Suprapubic skin (tissue), 4 donors: ENCODE measurements at regions not wholly inside any gene's neighbourhood (a gene's known extent, or its start where the extent isn't known, plus 50 kb on each side); places are given as distances from the start of the nearest gene placed in this dataset.

ENCODE experiments used
- DNase-seq, 2 donors: peaks; one replicate each; pipeline ENCODE4 v3.0.0-alpha.2; 2019; ENCODE audit warnings: low spot score in 2 of 2
- H3K27ac ChIP-seq: fragments of 200-600 bp; sonication (generic); one replicate; pipeline ENCODE4 v1.5.1; 2019
- H3K27me3 ChIP-seq: fragments of 200-600 bp; sonication (generic); one replicate; pipeline ENCODE4 v1.5.1; 2019
- H3K36me3 ChIP-seq: fragments of 200-600 bp; sonication (generic); one replicate; pipeline ENCODE4 v1.5.1; 2019
- H3K4me1 ChIP-seq: fragments of 200-600 bp; sonication (generic); one replicate; pipeline ENCODE4 v1.5.1; 2019
- H3K4me3 ChIP-seq: fragments of 200-600 bp; sonication (generic); one replicate; pipeline ENCODE4 v1.5.1; 2019; ENCODE audit warnings: mild to moderate bottlenecking
- H3K9me3 ChIP-seq: fragments of 200-600 bp; sonication (generic); one replicate; pipeline ENCODE4 v1.5.1; 2019
- CTCF ChIP-seq, 2 donors: fragments of 200-600 bp in 1 of 2; fragments of 450-650 bp in 1 of 2; sonication (generic) in 1 of 2; IDR thresholded peaks; one replicate each; pipeline ENCODE4 v1.5.1; 2016 to 2019; ENCODE audit warnings: antibody characterized with exemption in 2 of 2, mild to moderate bottlenecking in 1 of 2, moderate library complexity in 1 of 2
- EP300 ChIP-seq: sonication (generic); formaldehyde crosslinking; IDR thresholded peaks from one replicate; pipeline ENCODE4 v1.6.1; 2017; ENCODE audit warnings: antibody characterized with exemption
- POLR2A ChIP-seq, 2 donors: fragments of 450-650 bp; IDR thresholded peaks; one replicate each; pipeline ENCODE4 v1.6.1; 2017; ENCODE audit warnings: antibody characterized with exemption in 2 of 2, mild to moderate bottlenecking in 2 of 2, moderate library complexity in 2 of 2
- POLR2AphosphoS5 ChIP-seq, 3 donors: sonication (generic); formaldehyde crosslinking; IDR thresholded peaks; one replicate each; pipeline ENCODE4 v1.6.1; 2017; ENCODE audit warnings: antibody characterized with exemption in 3 of 3
- WGBS: methylation state at CpG from one replicate; pipeline ENCODE4 v1.1.5; 2018; 5-methylcytosine and 5-hydroxymethylcytosine counted together

GRCh38 chr3:193119926-193120325 lies 121.1 kb upstream of the PLAAT1 start:
- no peak for DNase-seq
- H3K9me3 ChIP-seq = no peaks in the 10 kb centered on the region
- H3K27me3 ChIP-seq = no peaks in the 10 kb centered on the region
- no peaks in the 10 kb centered on the region for H3K4me1 ChIP-seq
- TF ChIP-seq EP300 (no peak), CTCF (IDR thresholded peaks at IDR 0.05) (no peak), POLR2A (IDR thresholded peaks at IDR 0.05) (no peak), POLR2AphosphoS5 (IDR thresholded peaks at IDR 0.05) (no peak)
- WGBS = 81% methylated on average over 3 of the region's 3 CpGs
- H3K36me3 ChIP-seq = no peaks in the 10 kb centered on the region
- H3K27ac ChIP-seq = no peak overlapping the region
- no peak overlapping the region for H3K4me3 ChIP-seq

GRCh38 chr3:193124861-193125260 lies 116.2 kb upstream of the PLAAT1 start:
- Histone ChIP-seq H3K27me3 (no peaks in the 10 kb centered on the region), H3K36me3 (no peaks in the 10 kb centered on the region), H3K9me3 (no peaks in the 10 kb centered on the region), H3K27ac (no peak overlapping the region), H3K4me3 (no peak overlapping the region), H3K4me1 (no peaks in the 10 kb centered on the region)
- TF ChIP-seq POLR2AphosphoS5 (IDR thresholded peaks at IDR 0.05) = no peak
- no peak for TF ChIP-seq EP300
- TF ChIP-seq CTCF (IDR thresholded peaks at IDR 0.05) = no peak
- TF ChIP-seq POLR2A (IDR thresholded peaks at IDR 0.05) = no peak
- WGBS = 60% methylated on average over 9 of the region's 9 CpGs
- no peak for DNase-seq

- Histone ChIP-seq H3K9me3 (no peaks in the 10 kb centered on the region), H3K27me3 (no peaks in the 10 kb centered on the region), H3K36me3 (no peaks in the 10 kb centered on the region), H3K4me3 (no peak overlapping the region), H3K27ac (no peak overlapping the region), H3K4me1 (peaks cover 4% of the 10 kb centered on the region)
- no peak for TF ChIP-seq POLR2A (IDR thresholded peaks at IDR 0.05)
- no peak for TF ChIP-seq CTCF (IDR thresholded peaks at IDR 0.05)
- TF ChIP-seq EP300 = no peak
- no peak for TF ChIP-seq POLR2AphosphoS5 (IDR thresholded peaks at IDR 0.05)
- 64% methylated on average over 4 of the region's 4 CpGs for WGBS
- DNase-seq = no peak
Observed at GRCh38 chr3:193129607-193130006, 111.4 kb upstream of the PLAAT1 start.

GRCh38 chr3:193130576-193130975 lies 110.4 kb upstream of the PLAAT1 start:
- Histone ChIP-seq H3K36me3 (no peaks in the 10 kb centered on the region), H3K4me3 (no peak overlapping the region), H3K9me3 (no peaks in the 10 kb centered on the region), H3K27ac (no peak overlapping the region), H3K27me3 (no peaks in the 10 kb centered on the region), H3K4me1 (peaks cover 4% of the 10 kb centered on the region)
- whole genome bisulfite sequencing = 81% methylated on average over 4 of the region's 4 CpGs
- TF ChIP-seq CTCF (IDR thresholded peaks at IDR 0.05) (no peak), EP300 (no peak), POLR2AphosphoS5 (IDR thresholded peaks at IDR 0.05) (no peak), POLR2A (IDR thresholded peaks at IDR 0.05) (no peak)
- DNase-seq = no peak

GRCh38 chr3:193132241-193132640 lies 108.8 kb upstream of the PLAAT1 start:
- Histone ChIP-seq H3K36me3 (no peaks in the 10 kb centered on the region), H3K27ac (no peak overlapping the region), H3K4me1 (peaks cover 4% of the 10 kb centered on the region), H3K9me3 (no peaks in the 10 kb centered on the region), H3K27me3 (no peaks in the 10 kb centered on the region), H3K4me3 (no peak overlapping the region)
- WGBS = 33% methylated on average over 2 of the region's 2 CpGs
- DNase-seq = no peak
- TF ChIP-seq CTCF (IDR thresholded peaks at IDR 0.05) = no peak
- no peak for TF ChIP-seq EP300
- no peak for TF ChIP-seq POLR2A (IDR thresholded peaks at IDR 0.05)
- TF ChIP-seq POLR2AphosphoS5 (IDR thresholded peaks at IDR 0.05) = no peak
